ENCODE measurements at regions not wholly inside any gene's neighbourhood (a gene's known extent, or its start where the extent isn't known, plus 50 kb on each side); places are given as distances from the start of the nearest gene placed in this dataset.

DNA sequence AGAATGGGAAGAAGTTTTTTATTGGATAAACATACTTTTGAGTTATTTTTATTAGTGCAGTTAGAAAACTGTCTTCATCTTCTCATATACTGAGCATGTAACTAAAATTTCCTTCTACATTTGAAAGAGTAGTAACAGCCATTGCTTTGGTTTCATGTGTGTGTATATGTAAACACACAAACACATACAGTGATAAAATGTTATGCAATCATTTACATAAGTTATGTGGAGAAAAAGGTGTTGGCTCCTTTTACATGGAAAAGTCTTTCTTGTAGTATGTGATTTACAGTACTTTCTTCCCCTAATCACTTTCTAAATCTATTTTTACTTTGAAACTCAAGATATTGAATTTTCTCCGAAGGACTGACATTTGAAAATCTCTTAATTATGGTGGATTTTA, 194.3 kb upstream of the PACRGL start:
- TF ChIP-seq CTCF (IDR thresholded peaks at IDR 0.05) (no peak), POLR2A (IDR thresholded peaks at IDR 0.05) (no peak)
